ENCODE measurements at regions not wholly inside any gene's neighbourhood (a gene's known extent, or its start where the extent isn't known, plus 50 kb on each side); places are given as distances from the start of the nearest gene placed in this dataset.

GRCh38 chr5:171578049-171578828 is 158.8 kb downstream of the FGF18 start:
- FAIRE-seq, result no peak

GRCh38 chr5:171578829-171579491 is 159.5 kb downstream of the FGF18 start:
- no peak for FAIRE-seq
- no peak for DNase-seq (ENCODE audit: extremely low spot score, insufficient read length, low read depth)

More at GRCh38 chr5:171578049-171578828, 158.8 kb downstream of the FGF18 start:
- no peak for DNase-seq (ENCODE audit: extremely low spot score, insufficient read length, low read depth)

GRCh38 chr5:171579976-171580411 is 160.5 kb downstream of the FGF18 start:
- DNase-seq (ENCODE audit: extremely low spot score, insufficient read length, low read depth), result no peak
- FAIRE-seq, result no peak

- FAIRE-seq (no peak), DNase-seq (ENCODE audit: extremely low spot score, insufficient read length, low read depth) (no peak)
These were observed 161.2 kb downstream of the FGF18 start for GRCh38 chr5:171580502-171581265.

- FAIRE-seq (no peak), DNase-seq (ENCODE audit: extremely low spot score, insufficient read length, low read depth) (no peak)
These were observed 162.3 kb downstream of the FGF18 start for GRCh38 chr5:171581781-171582180.

GRCh38 chr5:171582849-171583248 is 163.4 kb downstream of the FGF18 start:
- FAIRE-seq (no peak), DNase-seq (ENCODE audit: extremely low spot score, insufficient read length, low read depth) (no peak)

GRCh38 chr5:171585981-171586380 is 166.5 kb downstream of the FGF18 start:
- DNase-seq (ENCODE audit: extremely low spot score, insufficient read length, low read depth) (no peak), FAIRE-seq (no peak)

- FAIRE-seq, result no peak
- DNase-seq (ENCODE audit: extremely low spot score, insufficient read length, low read depth), result no peak
These were observed 167.0 kb downstream of the FGF18 start for GRCh38 chr5:171586436-171586835.

GRCh38 chr5:171588046-171588445 is 168.6 kb downstream of the FGF18 start:
- no peak for FAIRE-seq

GRCh38 chr5:171588790-171589189 is 169.3 kb downstream of the FGF18 start:
- FAIRE-seq (no peak), DNase-seq (ENCODE audit: extremely low spot score, insufficient read length, low read depth) (no peak)

More at GRCh38 chr5:171588046-171588445, 168.6 kb downstream of the FGF18 start:
- no peak for DNase-seq (ENCODE audit: extremely low spot score, insufficient read length, low read depth)

- DNase-seq (ENCODE audit: extremely low spot score, insufficient read length, low read depth) (no peak), FAIRE-seq (no peak)
These were observed 170.0 kb downstream of the FGF18 start for GRCh38 chr5:171589461-171589860.

- no peak for DNase-seq (ENCODE audit: extremely low spot score, insufficient read length, low read depth)
- no peak for FAIRE-seq
These were observed 172.6 kb downstream of the FGF18 start for GRCh38 chr5:171592076-171592475.

- DNase-seq (ENCODE audit: extremely low spot score, insufficient read length, low read depth), result no peak
These were observed 173.3 kb downstream of the FGF18 start for GRCh38 chr5:171592736-171593135.

GRCh38 chr5:171593401-171593800 is 174.0 kb downstream of the FGF18 start:
- FAIRE-seq (no peak), DNase-seq (ENCODE audit: extremely low spot score, insufficient read length, low read depth) (no peak)

More at GRCh38 chr5:171592736-171593135, 173.3 kb downstream of the FGF18 start:
- FAIRE-seq, result no peak

GRCh38 chr5:171593976-171594375 is 174.5 kb downstream of the FGF18 start:
- FAIRE-seq (no peak), DNase-seq (ENCODE audit: extremely low spot score, insufficient read length, low read depth) (no peak)

- no peak for DNase-seq (ENCODE audit: extremely low spot score, insufficient read length, low read depth)
- no peak for FAIRE-seq
These were observed 176.0 kb downstream of the FGF18 start for GRCh38 chr5:171595401-171595800.

- FAIRE-seq, result no peak
- no peak for DNase-seq (ENCODE audit: extremely low spot score, insufficient read length, low read depth)
These were observed 176.4 kb downstream of the FGF18 start for GRCh38 chr5:171595801-171596231.

GRCh38 chr5:171596391-171596878 is 177.0 kb downstream of the FGF18 start:
- FAIRE-seq (no peak), DNase-seq (ENCODE audit: extremely low spot score, insufficient read length, low read depth) (no peak)

GRCh38 chr5:171597946-171598640 is 178.6 kb downstream of the FGF18 start:
- DNase-seq (ENCODE audit: extremely low spot score, insufficient read length, low read depth), result no peak
- FAIRE-seq, result no peak

- FAIRE-seq, result no peak
- no peak for DNase-seq (ENCODE audit: extremely low spot score, insufficient read length, low read depth)
These were observed 179.2 kb downstream of the FGF18 start for GRCh38 chr5:171598641-171599152.

Measured in GM18507 (cell line).